ENCODE measurements at regions not wholly inside any gene's neighbourhood (a gene's known extent, or its start where the extent isn't known, plus 50 kb on each side); places are given as distances from the start of the nearest gene placed in this dataset.

GRCh38 chr2:187139469-187139868 is 290.5 kb upstream of the ZSWIM2 start:
- no peak for DNase-seq (ENCODE audit: extremely low read depth, low read depth, low spot score)

GRCh38 chr2:187138265-187138664 is 289.3 kb upstream of the ZSWIM2 start:
- peak; percentile 51 for DNase-seq (ENCODE audit: extremely low read depth, low read depth, low spot score)

GRCh38 chr2:187136646-187137045 is 287.7 kb upstream of the ZSWIM2 start:
- DNase-seq (ENCODE audit: extremely low read depth, low read depth, low spot score), result peak; percentile 80

- no peak for DNase-seq (ENCODE audit: extremely low read depth, low read depth, low spot score)
These were observed 285.3 kb upstream of the ZSWIM2 start for GRCh38 chr2:187134306-187134705.

GRCh38 chr2:187129868-187130267 is 280.9 kb upstream of the ZSWIM2 start:
- DNase-seq (ENCODE audit: extremely low read depth, low read depth, low spot score), result no peak

GRCh38 chr2:187129306-187129705 is 280.3 kb upstream of the ZSWIM2 start:
- DNase-seq (ENCODE audit: extremely low read depth, low read depth, low spot score), result no peak

- DNase-seq (ENCODE audit: extremely low read depth, low read depth, low spot score), result no peak
These were observed 277.5 kb upstream of the ZSWIM2 start for GRCh38 chr2:187126247-187127005.

- DNase-seq (ENCODE audit: extremely low read depth, low read depth, low spot score), result no peak
These were observed 276.3 kb upstream of the ZSWIM2 start for GRCh38 chr2:187125318-187125717.

GRCh38 chr2:187124529-187124928 is 275.6 kb upstream of the ZSWIM2 start:
- DNase-seq (ENCODE audit: extremely low read depth, low read depth, low spot score), result no peak

GRCh38 chr2:187118331-187119099 is 269.5 kb upstream of the ZSWIM2 start:
- DNase-seq (ENCODE audit: extremely low read depth, low read depth, low spot score), result no peak

GRCh38 chr2:187117483-187117882 is 268.5 kb upstream of the ZSWIM2 start:
- DNase-seq (ENCODE audit: extremely low read depth, low read depth, low spot score), result no peak

GRCh38 chr2:187115627-187116026 is 266.7 kb upstream of the ZSWIM2 start:
- DNase-seq (ENCODE audit: extremely low read depth, low read depth, low spot score), result no peak

GRCh38 chr2:187107001-187107400 is 258.0 kb upstream of the ZSWIM2 start:
- DNase-seq (ENCODE audit: extremely low read depth, low read depth, low spot score), result no peak

- no peak for DNase-seq (ENCODE audit: extremely low read depth, low read depth, low spot score)
These were observed 256.2 kb upstream of the ZSWIM2 start for GRCh38 chr2:187105218-187105617.

GRCh38 chr2:187102381-187102780 is 253.4 kb upstream of the ZSWIM2 start:
- no peak for DNase-seq (ENCODE audit: extremely low read depth, low read depth, low spot score)

GRCh38 chr2:187098154-187098553 is 249.2 kb upstream of the ZSWIM2 start:
- DNase-seq (ENCODE audit: extremely low read depth, low read depth, low spot score), result no peak

GRCh38 chr2:187093771-187094412 is 244.9 kb upstream of the ZSWIM2 start:
- DNase-seq (ENCODE audit: extremely low read depth, low read depth, low spot score), result no peak

GRCh38 chr2:187091664-187092063 is 242.7 kb upstream of the ZSWIM2 start:
- no peak for DNase-seq (ENCODE audit: extremely low read depth, low read depth, low spot score)

- DNase-seq (ENCODE audit: extremely low read depth, low read depth, low spot score), result no peak
These were observed 235.6 kb upstream of the ZSWIM2 start for GRCh38 chr2:187084524-187084923.

- no peak for DNase-seq (ENCODE audit: extremely low read depth, low read depth, low spot score)
These were observed 232.5 kb upstream of the ZSWIM2 start for GRCh38 chr2:187081461-187081860.

- no peak for DNase-seq (ENCODE audit: extremely low read depth, low read depth, low spot score)
These were observed 230.9 kb upstream of the ZSWIM2 start for GRCh38 chr2:187079901-187080300.

- no peak for DNase-seq (ENCODE audit: extremely low read depth, low read depth, low spot score)
These were observed 229.3 kb upstream of the ZSWIM2 start for GRCh38 chr2:187078297-187078696.
